ENCODE measurements at regions not wholly inside any gene's neighbourhood (a gene's known extent, or its start where the extent isn't known, plus 50 kb on each side); places are given as distances from the start of the nearest gene placed in this dataset.

- WGBS, 2 donors: 92 to 93% methylated on average over 9 of the region's 9 CpGs
- Histone ChIP-seq H3K36me3 (no peaks in the 10 kb centered on the region), H3K9me3 (peaks cover 0 to 4% (median 0%) of the 10 kb centered on the region in 4 donors), H3K4me1 (no peaks in the 10 kb centered on the region), H3K27ac (no peak overlapping the region), H3K4me3 (no peak overlapping the region), H3K27me3 (no peaks in the 10 kb centered on the region)
- no peak for DNase-seq
- intact Hi-C loops (cut with DNase I): no loop called here
- TF ChIP-seq EP300 (IDR thresholded peaks at IDR 0.05): no peak
- TF ChIP-seq, protein P1, sequence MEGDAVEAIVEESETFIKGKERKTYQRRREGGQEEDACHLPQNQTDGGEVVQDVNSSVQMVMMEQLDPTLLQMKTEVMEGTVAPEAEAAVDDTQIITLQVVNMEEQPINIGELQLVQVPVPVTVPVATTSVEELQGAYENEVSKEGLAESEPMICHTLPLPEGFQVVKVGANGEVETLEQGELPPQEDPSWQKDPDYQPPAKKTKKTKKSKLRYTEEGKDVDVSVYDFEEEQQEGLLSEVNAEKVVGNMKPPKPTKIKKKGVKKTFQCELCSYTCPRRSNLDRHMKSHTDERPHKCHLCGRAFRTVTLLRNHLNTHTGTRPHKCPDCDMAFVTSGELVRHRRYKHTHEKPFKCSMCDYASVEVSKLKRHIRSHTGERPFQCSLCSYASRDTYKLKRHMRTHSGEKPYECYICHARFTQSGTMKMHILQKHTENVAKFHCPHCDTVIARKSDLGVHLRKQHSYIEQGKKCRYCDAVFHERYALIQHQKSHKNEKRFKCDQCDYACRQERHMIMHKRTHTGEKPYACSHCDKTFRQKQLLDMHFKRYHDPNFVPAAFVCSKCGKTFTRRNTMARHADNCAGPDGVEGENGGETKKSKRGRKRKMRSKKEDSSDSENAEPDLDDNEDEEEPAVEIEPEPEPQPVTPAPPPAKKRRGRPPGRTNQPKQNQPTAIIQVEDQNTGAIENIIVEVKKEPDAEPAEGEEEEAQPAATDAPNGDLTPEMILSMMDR (IDR thresholded peaks at IDR 0.05): no peak
- TF ChIP-seq POLR2A (IDR thresholded peaks at IDR 0.05): no peak
- TF ChIP-seq POLR2AphosphoS5 (IDR thresholded peaks at IDR 0.05): no peak
These were observed 1922.3 kb upstream of the FLRT2 start for GRCh38 chr14:83607682-83608081.

DNA sequence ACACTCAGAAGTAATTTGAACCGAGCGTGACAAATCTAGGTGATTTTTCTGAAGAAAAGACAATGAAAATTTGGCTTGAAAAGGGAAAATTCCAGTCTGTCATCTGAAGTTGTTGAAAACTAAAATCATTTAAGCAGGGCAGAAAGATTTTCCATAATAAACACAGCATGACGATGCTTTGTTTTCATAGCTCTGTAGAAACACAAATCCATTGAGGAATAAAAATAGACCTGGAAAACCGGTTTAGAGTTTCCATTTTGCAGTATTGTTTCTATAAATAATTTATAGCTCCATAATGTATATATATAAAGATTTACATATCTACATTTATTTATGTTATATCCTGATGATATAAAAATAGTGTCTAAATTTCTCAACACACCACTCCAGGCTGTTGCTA lies 1918.5 kb upstream of the FLRT2 start:
- no peaks in the 10 kb centered on the region for H3K4me1 ChIP-seq
- H3K27me3 ChIP-seq: no peaks in the 10 kb centered on the region
- no peak overlapping the region for H3K4me3 ChIP-seq
- H3K9me3 ChIP-seq: no peaks in the 10 kb centered on the region
- WGBS, 2 donors: 59 to 65% methylated on average over 4 of the region's 4 CpGs
- H3K36me3 ChIP-seq: no peaks in the 10 kb centered on the region
- intact Hi-C loops (cut with DNase I): no loop called here
- H3K27ac ChIP-seq: no peak overlapping the region
- DNase-seq: no peak
- no peak for TF ChIP-seq POLR2AphosphoS5 (IDR thresholded peaks at IDR 0.05)
- TF ChIP-seq EP300 (IDR thresholded peaks at IDR 0.05): no peak
- no peak for TF ChIP-seq POLR2A (IDR thresholded peaks at IDR 0.05)
- TF ChIP-seq, protein P1 (IDR thresholded peaks at IDR 0.05): no peak

DNA sequence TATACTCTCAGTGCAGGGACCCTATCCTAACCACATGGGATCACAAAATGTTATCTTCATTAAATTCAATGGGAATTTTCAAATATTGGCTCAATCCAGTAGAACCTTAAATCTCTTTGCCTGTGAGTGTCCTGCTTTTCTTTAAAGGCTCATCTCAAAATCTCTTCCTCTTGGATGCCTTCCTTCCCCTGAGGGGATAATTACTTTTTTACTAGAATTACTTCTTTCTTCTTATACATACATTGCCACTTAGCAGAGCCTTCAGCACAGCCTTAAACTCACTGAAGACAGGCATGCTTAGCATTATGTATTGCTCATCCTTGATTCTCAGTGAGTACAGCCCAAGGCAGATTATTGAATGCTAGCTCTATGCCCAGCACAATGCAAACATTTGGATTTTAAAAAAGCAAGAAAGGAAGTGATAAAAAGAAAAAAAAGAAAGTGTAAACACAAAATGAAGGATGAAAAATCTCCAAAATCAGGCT lies 1918.0 kb upstream of the FLRT2 start:
- Histone ChIP-seq H3K27ac (no peak overlapping the region), H3K9me3 (no peaks in the 10 kb centered on the region), H3K36me3 (no peaks in the 10 kb centered on the region), H3K4me1 (no peaks in the 10 kb centered on the region), H3K4me3 (no peak overlapping the region), H3K27me3 (no peaks in the 10 kb centered on the region)
- intact Hi-C loops (cut with DNase I): no loop called here
- TF ChIP-seq, protein P1 (IDR thresholded peaks at IDR 0.05): no peak
- TF ChIP-seq EP300 (IDR thresholded peaks at IDR 0.05) (no peak), POLR2A (IDR thresholded peaks at IDR 0.05) (no peak), POLR2AphosphoS5 (IDR thresholded peaks at IDR 0.05) (no peak)
- no peak for DNase-seq

DNA sequence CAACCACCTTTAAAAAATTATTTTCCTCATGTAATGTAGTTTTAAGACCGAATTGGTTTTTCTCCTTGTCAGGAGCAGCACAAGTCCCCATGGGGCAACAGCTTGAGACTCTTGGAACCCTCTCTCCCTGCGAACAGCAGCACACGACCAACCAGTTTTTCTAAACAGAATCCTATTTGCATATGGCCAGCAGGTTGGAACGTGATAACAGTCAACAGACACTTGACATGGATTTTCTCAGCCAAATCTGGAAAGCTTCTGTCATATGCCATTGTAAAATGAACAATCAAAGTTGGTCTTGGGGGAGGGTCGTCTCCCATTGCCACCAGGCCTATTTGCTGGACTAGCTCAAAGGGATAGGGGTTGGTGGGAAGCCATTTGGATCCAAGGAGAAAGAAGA lies 1915.0 kb upstream of the FLRT2 start:
- H3K27me3 ChIP-seq: no peaks in the 10 kb centered on the region
- H3K36me3 ChIP-seq: no peaks in the 10 kb centered on the region
- H3K4me1 ChIP-seq: no peaks in the 10 kb centered on the region
- intact Hi-C loops (cut with DNase I): no loop called here
- WGBS, 2 donors: 55 to 73% methylated on average over 5 of the region's 5 CpGs
- no peaks in the 10 kb centered on the region for H3K9me3 ChIP-seq
- no peak overlapping the region for H3K27ac ChIP-seq
- no peak for TF ChIP-seq POLR2AphosphoS5 (IDR thresholded peaks at IDR 0.05)
- no peak for TF ChIP-seq POLR2A (IDR thresholded peaks at IDR 0.05)
- DNase-seq: no peak
- no peak overlapping the region for H3K4me3 ChIP-seq

GRCh38 chr14:83624541-83624940 lies 1905.4 kb upstream of the FLRT2 start:
- no peaks in the 10 kb centered on the region for H3K9me3 ChIP-seq
- H3K27me3 ChIP-seq: no peaks in the 10 kb centered on the region
- TF ChIP-seq, protein P1 (IDR thresholded peaks at IDR 0.05): no peak
- TF ChIP-seq POLR2A (IDR thresholded peaks at IDR 0.05) (no peak), EP300 (IDR thresholded peaks at IDR 0.05) (no peak), POLR2AphosphoS5 (IDR thresholded peaks at IDR 0.05) (no peak)
- no peak for DNase-seq
- no peak overlapping the region for H3K27ac ChIP-seq
- no peaks in the 10 kb centered on the region for H3K4me1 ChIP-seq
- intact Hi-C loops (cut with DNase I): no loop called here
- no peak overlapping the region for H3K4me3 ChIP-seq
- 14 to 58% methylated on average over 1 of the region's 1 CpG for WGBS, 2 donors
- H3K36me3 ChIP-seq: no peaks in the 10 kb centered on the region

All from sigmoid colon (tissue), 6 donors.